ENCODE measurements at regions not wholly inside any gene's neighbourhood (a gene's known extent, or its start where the extent isn't known, plus 50 kb on each side); places are given as distances from the start of the nearest gene placed in this dataset.

DNA sequence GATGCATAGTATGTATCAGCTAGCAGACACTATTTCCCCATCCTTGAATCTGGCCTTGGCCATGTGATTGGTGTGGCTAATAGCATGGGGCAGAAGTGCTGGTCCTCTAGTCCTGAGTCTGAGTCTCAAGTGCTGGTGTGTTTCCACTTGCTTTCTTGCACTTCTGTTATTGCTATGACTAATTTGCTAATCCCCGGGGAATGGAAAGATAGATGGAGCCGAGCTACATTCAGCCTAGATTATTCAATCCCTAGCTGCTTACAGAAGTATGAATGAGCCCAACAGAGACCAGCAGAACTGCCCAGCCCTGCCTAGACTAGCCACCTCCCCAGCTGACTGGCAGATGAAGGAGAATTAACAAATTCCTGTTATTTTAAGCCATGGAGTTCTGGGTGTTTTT, 53.2 kb upstream of the SYPL1 start:
- no peak for FAIRE-seq

DNA sequence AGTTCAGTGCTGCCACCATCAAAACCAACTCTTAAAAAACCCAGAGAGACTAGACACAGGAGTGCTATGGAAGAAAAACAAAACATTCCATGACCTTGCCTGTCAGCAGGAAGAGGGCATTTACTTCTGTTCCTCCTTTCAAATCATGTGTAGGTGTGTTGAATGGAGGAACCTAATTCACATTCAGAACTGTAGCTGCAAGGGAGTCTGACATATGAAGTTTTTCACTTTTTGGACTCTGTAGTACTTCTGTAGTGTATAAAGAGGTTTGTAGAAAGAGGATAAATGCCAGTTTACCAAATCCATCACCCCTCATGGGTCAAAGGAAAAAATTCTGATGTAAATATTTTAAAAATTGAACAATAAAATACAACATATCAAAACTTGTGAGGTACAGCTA, 51.1 kb upstream of the SYPL1 start:
- no peak for FAIRE-seq

Measured in TTC549 (cell line).